ENCODE measurements at regions not wholly inside any gene's neighbourhood (a gene's known extent, or its start where the extent isn't known, plus 50 kb on each side); places are given as distances from the start of the nearest gene placed in this dataset.

- peaks cover 1% of the 10 kb centered on the region; the same call in 1 of the 2 replicates for H3K4me1 ChIP-seq (ENCODE audit: control insufficient read depth, insufficient read depth, low read length)
- no peak for DNase-seq (ENCODE audit: low read depth, low spot score)
- no peaks in the 10 kb centered on the region; the same call in 1 of the 2 replicates for H3K36me3 ChIP-seq (ENCODE audit: control insufficient read depth, insufficient read depth, low read length)
- no CpG with 5 or more reads among the region's 21 CpGs for WGBS (ENCODE audit: insufficient coverage, insufficient read length)
- H3K27ac ChIP-seq (ENCODE audit: low read length): no peak overlapping the region
- H3K27me3 ChIP-seq (ENCODE audit: control insufficient read depth, insufficient read depth, low read length): no peaks in the 10 kb centered on the region
- H3K9me3 ChIP-seq (ENCODE audit: control insufficient read depth, insufficient read depth, low read length): no peaks in the 10 kb centered on the region
- no peak overlapping the region for H3K4me3 ChIP-seq (ENCODE audit: low read length)
Measured at GRCh38 chr16:85419503-85420408, 193.4 kb upstream of the GSE1 start.

- Histone ChIP-seq H3K9me3 (ENCODE audit: control insufficient read depth, insufficient read depth, low read length) (no peaks in the 10 kb centered on the region), H3K27ac (ENCODE audit: low read length) (no peak overlapping the region), H3K36me3 (ENCODE audit: control insufficient read depth, insufficient read depth, low read length) (no peaks in the 10 kb centered on the region; the same call in 1 of the 2 replicates), H3K27me3 (ENCODE audit: control insufficient read depth, insufficient read depth, low read length) (no peaks in the 10 kb centered on the region), H3K4me3 (ENCODE audit: low read length) (no peak overlapping the region), H3K4me1 (ENCODE audit: control insufficient read depth, insufficient read depth, low read length) (peaks cover 3% of the 10 kb centered on the region; the same call in 1 of the 2 replicates)
- no peak for DNase-seq (ENCODE audit: low read depth, low spot score)
- no CpG with 5 or more reads among the region's 42 CpGs for WGBS (ENCODE audit: insufficient coverage, insufficient read length)
Measured at GRCh38 chr16:85420501-85421337, 192.4 kb upstream of the GSE1 start.

- H3K4me1 ChIP-seq (ENCODE audit: control insufficient read depth, insufficient read depth, low read length): peaks cover 3% of the 10 kb centered on the region; the same call in 1 of the 2 replicates
- no peaks in the 10 kb centered on the region; the same call in 1 of the 2 replicates for H3K36me3 ChIP-seq (ENCODE audit: control insufficient read depth, insufficient read depth, low read length)
- no CpG with 5 or more reads among the region's 24 CpGs for WGBS (ENCODE audit: insufficient coverage, insufficient read length)
- no peak for DNase-seq (ENCODE audit: low read depth, low spot score)
- no peak overlapping the region for H3K4me3 ChIP-seq (ENCODE audit: low read length)
- no peak overlapping the region for H3K27ac ChIP-seq (ENCODE audit: low read length)
- H3K9me3 ChIP-seq (ENCODE audit: control insufficient read depth, insufficient read depth, low read length): no peaks in the 10 kb centered on the region
- H3K27me3 ChIP-seq (ENCODE audit: control insufficient read depth, insufficient read depth, low read length): no peaks in the 10 kb centered on the region
Measured at GRCh38 chr16:85421338-85422195, 191.6 kb upstream of the GSE1 start.

- H3K4me3 ChIP-seq (ENCODE audit: low read length): no peak overlapping the region
- DNase-seq (ENCODE audit: low read depth, low spot score): no peak
- no peaks in the 10 kb centered on the region for H3K9me3 ChIP-seq (ENCODE audit: control insufficient read depth, insufficient read depth, low read length)
- no CpG with 5 or more reads among the region's 16 CpGs for WGBS (ENCODE audit: insufficient coverage, insufficient read length)
- H3K27ac ChIP-seq (ENCODE audit: low read length): no peak overlapping the region
- H3K27me3 ChIP-seq (ENCODE audit: control insufficient read depth, insufficient read depth, low read length): no peaks in the 10 kb centered on the region
- H3K4me1 ChIP-seq (ENCODE audit: control insufficient read depth, insufficient read depth, low read length): peaks cover 3% of the 10 kb centered on the region; the same call in 1 of the 2 replicates
- no peaks in the 10 kb centered on the region; the same call in 1 of the 2 replicates for H3K36me3 ChIP-seq (ENCODE audit: control insufficient read depth, insufficient read depth, low read length)
Measured at GRCh38 chr16:85422196-85422631, 190.9 kb upstream of the GSE1 start.

- Histone ChIP-seq H3K27ac (ENCODE audit: low read length) (no peak overlapping the region), H3K4me1 (ENCODE audit: control insufficient read depth, insufficient read depth, low read length) (peaks cover 3% of the 10 kb centered on the region; the same call in 1 of the 2 replicates), H3K36me3 (ENCODE audit: control insufficient read depth, insufficient read depth, low read length) (no peaks in the 10 kb centered on the region; the same call in 1 of the 2 replicates), H3K27me3 (ENCODE audit: control insufficient read depth, insufficient read depth, low read length) (no peaks in the 10 kb centered on the region), H3K9me3 (ENCODE audit: control insufficient read depth, insufficient read depth, low read length) (no peaks in the 10 kb centered on the region), H3K4me3 (ENCODE audit: low read length) (no peak overlapping the region)
- DNase-seq (ENCODE audit: low read depth, low spot score): no peak
- no CpG with 5 or more reads among the region's 23 CpGs for WGBS (ENCODE audit: insufficient coverage, insufficient read length)
Measured at GRCh38 chr16:85422632-85423550, 190.2 kb upstream of the GSE1 start.

DNA sequence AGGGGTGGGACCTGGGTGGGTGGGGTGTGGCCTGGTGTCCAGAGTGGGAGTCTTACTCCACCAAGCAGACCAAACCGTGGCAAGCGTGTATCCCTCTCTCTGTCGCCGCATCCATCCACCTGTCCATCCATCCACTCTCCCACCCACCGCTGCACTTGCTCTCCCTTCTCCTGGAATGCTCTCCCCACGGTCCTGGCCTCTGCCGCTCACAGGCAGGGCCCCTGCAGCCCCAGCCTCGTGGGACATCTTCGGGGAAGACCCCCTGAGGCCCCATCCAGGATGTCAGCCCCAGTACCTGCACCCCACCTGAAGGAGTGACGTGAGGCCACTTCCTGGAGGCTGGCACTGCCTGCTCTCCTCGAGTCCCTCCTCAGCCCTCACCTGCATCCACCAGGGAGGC lies 189.5 kb upstream of the GSE1 start:
- DNase-seq (ENCODE audit: low read depth, low spot score): no peak
- Histone ChIP-seq H3K36me3 (ENCODE audit: control insufficient read depth, insufficient read depth, low read length) (no peaks in the 10 kb centered on the region; the same call in 1 of the 2 replicates), H3K27me3 (ENCODE audit: control insufficient read depth, insufficient read depth, low read length) (no peaks in the 10 kb centered on the region), H3K27ac (ENCODE audit: low read length) (no peak overlapping the region), H3K9me3 (ENCODE audit: control insufficient read depth, insufficient read depth, low read length) (no peaks in the 10 kb centered on the region), H3K4me1 (ENCODE audit: control insufficient read depth, insufficient read depth, low read length) (peaks cover 3% of the 10 kb centered on the region; the same call in 1 of the 2 replicates), H3K4me3 (ENCODE audit: low read length) (no peak overlapping the region)
- no CpG with 5 or more reads among the region's 11 CpGs for WGBS (ENCODE audit: insufficient coverage, insufficient read length)

DNA sequence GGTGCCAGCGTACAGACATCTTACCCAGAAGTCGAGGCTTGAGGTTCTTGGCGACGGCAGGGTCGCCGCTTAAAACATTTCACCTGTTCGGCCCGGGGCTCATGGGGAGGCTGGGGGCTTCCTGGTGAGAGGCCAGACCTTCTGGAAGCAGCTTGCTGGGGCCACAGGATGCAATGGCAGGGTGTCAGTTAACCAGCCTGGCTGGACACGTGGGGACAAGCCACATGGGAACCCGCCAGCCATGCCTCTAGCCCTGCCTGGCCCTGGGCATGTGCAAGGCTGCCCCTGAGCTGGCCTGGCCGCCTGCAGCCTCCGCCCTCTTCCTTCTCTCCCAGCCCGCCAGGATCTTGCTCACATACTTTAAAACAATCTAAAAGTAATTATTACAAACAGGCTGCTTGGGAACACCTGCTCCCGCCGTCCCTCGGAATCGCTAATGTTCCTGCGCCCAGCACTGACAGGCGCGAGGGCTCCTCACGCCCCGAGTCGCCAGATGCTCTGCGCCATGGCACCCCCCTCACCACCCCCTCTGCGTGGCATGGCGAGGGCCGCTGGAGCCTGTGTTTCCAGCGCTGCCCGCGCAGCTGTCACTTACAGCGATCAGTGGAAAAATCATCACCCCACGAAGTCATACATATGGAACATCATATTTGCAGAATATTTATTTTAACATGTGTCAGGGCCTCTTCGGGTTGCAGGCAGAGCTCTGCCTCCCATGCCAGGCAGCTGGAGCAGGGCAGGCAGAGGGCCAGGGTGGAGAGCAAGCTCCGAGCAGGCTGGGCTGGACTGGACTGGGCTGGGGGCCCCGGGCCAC lies 188.7 kb upstream of the GSE1 start:
- H3K27ac ChIP-seq (ENCODE audit: low read length): no peak overlapping the region
- peaks cover 3% of the 10 kb centered on the region; the same call in 1 of the 2 replicates for H3K4me1 ChIP-seq (ENCODE audit: control insufficient read depth, insufficient read depth, low read length)
- no peak overlapping the region for H3K4me3 ChIP-seq (ENCODE audit: low read length)
- no peaks in the 10 kb centered on the region; the same call in 1 of the 2 replicates for H3K36me3 ChIP-seq (ENCODE audit: control insufficient read depth, insufficient read depth, low read length)
- no peak for DNase-seq (ENCODE audit: low read depth, low spot score)
- no peaks in the 10 kb centered on the region for H3K9me3 ChIP-seq (ENCODE audit: control insufficient read depth, insufficient read depth, low read length)
- no CpG with 5 or more reads among the region's 35 CpGs for WGBS (ENCODE audit: insufficient coverage, insufficient read length)
- no peaks in the 10 kb centered on the region for H3K27me3 ChIP-seq (ENCODE audit: control insufficient read depth, insufficient read depth, low read length)

DNA sequence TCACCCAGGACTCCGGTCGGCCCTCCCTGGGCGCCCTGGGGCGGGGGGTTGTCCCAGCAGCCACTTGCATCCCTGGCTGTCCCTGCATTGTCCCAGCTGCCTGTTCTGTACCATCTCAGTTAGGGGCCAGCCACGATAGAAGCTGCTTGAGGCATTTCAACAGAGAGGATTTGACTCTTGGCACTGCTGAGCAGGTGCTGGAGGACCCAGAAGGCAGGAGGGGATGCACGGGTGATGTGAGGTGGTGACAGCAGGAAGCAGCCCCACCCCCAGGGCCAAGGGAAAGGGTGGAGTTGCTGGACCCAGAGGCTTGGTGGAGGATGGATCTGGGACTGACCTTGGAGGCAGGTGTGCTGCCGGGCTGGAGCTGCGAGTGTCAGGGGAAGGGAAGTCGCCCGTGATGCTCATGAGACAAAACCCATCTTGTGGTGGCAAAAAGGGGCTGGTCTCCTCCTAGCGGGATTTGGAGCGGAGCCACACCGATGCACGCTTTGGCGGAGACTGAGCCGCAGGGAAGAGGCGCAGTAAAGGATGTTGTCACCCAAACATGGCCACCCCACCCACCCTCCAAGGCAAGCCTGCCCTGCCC lies 188.0 kb upstream of the GSE1 start:
- Histone ChIP-seq H3K9me3 (ENCODE audit: control insufficient read depth, insufficient read depth, low read length) (no peaks in the 10 kb centered on the region), H3K4me3 (ENCODE audit: low read length) (no peak overlapping the region), H3K27ac (ENCODE audit: low read length) (no peak overlapping the region), H3K4me1 (ENCODE audit: control insufficient read depth, insufficient read depth, low read length) (peaks cover 3% of the 10 kb centered on the region; the same call in 1 of the 2 replicates), H3K36me3 (ENCODE audit: control insufficient read depth, insufficient read depth, low read length) (no peaks in the 10 kb centered on the region; the same call in 1 of the 2 replicates), H3K27me3 (ENCODE audit: control insufficient read depth, insufficient read depth, low read length) (no peaks in the 10 kb centered on the region)
- WGBS (ENCODE audit: insufficient coverage, insufficient read length): no CpG with 5 or more reads among the region's 17 CpGs
- DNase-seq (ENCODE audit: low read depth, low spot score): no peak

All from iPS DF 6.9 (cell line).